Muscle of back (tissue), 3 donors: ENCODE measurements at regions not wholly inside any gene's neighbourhood (a gene's known extent, or its start where the extent isn't known, plus 50 kb on each side); places are given as distances from the start of the nearest gene placed in this dataset.
A peak's percentile ranks its signal among the peaks of the same experiment; 100 is the strongest.

ENCODE experiments used
- DNase-seq, 3 donors: peaks; one replicate each; pipeline versions ENCODE4 v3.0.0 to v3.0.0-alpha.2; 2013

DNA sequence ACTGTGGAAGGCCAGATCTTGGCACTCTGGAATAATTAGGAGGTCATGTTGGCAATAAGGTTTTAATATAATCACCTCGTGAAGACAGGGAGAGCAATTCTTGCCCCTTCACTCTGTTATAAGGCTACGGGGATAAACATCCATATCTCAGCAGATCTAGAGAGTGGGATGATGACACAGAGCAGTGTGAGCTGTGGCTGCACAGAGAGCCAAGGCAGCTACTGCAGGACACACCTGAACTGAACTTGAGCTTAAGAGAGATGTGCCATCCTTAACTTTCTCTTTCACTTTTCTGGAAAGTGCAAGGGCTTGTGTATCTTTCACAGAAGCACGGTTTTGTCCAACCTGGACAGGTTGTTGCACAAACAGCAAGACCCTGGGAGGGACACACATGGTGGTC lies 174.7 kb downstream of the GATA3 start:
- DNase-seq: no peak

- DNase-seq: no peak
Observed at GRCh38 chr10:8230902-8231301, 176.4 kb downstream of the GATA3 start.

DNA sequence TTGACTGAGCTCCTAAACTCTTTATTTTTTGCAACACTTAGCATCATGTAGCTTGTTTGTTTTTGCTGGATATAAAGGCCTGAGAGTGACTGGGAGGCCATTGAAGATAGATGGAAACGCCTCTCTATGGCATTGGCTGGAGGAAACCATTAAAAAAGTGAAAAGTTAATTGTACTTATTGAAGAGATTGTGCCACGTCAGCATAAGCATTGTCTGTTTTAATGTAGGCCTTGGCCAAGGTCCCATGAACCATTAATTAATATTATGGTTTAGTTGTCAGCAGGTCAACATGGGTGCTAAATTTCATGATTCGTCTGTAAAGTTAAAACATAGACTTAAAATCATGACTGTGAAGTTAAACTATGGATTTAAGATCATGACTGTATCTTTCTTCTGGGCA lies 178.6 kb downstream of the GATA3 start:
- no peak for DNase-seq

DNA sequence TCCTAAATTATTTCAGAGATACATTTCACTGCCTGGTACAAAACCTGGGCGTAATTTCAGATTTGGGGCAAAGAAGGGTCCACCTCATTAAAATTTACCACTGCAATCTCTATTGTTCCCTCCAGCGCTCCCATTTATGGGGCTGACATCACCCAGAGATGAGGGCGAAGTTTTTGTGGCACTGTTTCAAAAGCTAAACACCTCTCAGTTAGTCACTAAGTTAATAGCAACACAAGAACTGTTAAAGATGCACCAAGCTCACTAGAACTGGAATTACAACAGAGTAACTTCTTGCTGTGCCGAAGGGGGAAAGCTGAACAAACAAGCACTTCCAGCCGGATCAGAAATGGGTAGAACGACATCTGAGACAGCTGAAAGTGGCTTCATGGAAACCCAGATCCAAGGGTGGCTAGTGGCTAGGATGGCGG lies 179.4 kb downstream of the GATA3 start:
- DNase-seq: no peak

DNA sequence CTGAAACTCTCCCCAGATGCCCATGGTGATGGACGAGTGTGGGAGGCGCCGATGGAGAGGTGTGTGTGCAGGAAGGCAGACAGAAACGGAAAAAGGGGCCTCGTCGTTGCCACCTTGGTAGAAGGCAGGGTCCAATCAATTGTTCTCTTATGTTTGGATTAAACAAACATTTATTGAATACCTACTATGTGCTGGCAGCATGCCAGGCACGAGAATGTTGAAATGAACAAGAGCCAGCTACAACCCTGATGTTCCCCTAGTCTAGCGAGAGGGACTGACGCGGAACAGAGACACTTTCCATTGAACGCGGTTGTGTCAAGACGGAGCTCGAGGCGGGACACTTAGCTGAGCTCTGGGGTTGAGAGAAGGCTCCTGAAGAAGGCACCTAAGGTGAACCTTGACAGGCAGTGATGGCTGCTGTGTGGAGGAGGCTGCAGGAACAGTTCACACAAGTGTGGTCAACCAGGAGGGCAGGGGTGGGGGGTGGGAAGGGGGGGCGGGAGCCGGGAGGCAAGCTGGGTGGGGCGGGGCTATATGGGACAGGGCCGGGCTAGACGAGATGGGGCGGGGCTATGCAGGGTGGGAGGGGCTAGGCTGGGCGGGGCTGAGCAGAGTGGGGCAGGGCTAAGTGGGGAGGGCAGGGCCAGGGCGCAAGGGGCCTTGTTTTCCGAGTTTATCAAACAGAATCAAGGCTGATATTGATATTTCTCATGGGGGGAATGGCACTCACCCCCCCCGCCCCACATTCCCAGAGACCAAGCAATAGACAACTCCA lies 181.0 kb downstream of the GATA3 start:
- no peak for DNase-seq

GRCh38 chr10:8238986-8239385 lies 184.5 kb downstream of the GATA3 start:
- no peak for DNase-seq

DNA sequence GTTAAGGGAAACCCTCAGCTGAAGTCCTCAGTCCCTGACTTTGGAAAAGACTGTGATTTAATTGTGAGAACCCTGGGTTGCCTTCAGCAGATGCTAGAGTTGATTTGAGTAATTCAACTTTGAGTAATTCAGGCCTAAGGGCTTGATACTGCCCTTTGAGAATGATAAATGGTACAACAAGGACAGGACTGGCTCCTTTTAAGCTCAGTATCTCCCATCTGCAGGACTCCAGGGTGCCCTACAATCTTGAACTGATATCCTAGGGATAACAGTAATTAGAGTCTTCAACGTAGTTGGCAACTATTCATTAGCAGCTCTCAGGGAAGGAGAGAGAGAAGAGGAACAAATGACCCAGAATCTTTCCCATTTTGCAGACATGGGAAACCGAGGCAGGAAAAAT lies 186.4 kb downstream of the GATA3 start:
- DNase-seq: no peak

DNA sequence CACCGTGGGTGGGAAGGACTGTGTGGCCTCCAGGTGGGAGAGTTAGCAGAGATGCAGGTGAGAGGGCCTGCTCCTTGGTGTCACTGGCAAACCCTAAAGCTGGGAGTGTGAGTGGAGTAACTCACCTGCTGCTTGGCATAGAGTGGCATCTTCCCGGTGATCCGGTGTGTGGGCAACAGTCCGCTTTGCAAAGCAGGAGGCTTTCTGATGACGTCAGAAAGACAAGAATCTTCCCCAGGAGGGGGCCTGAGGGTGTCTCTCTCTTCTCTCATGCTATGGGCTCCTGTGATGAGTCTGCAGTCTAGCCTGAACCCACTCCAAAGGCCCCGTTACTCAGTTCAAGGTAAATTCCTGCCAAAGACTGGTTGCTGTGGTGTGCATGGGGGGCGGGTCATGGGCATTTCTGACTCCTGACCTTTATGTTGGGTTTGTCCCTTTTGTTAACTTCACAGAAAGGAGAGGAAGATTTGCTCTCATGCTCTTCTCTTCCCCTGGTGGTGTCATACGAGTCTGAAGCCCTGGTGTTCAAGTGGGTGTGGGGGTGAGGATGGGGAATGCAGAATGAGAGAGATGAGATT lies 187.9 kb downstream of the GATA3 start:
- no peak for DNase-seq

- DNase-seq: no peak
Observed at GRCh38 chr10:8245131-8245813, 190.8 kb downstream of the GATA3 start.

- no peak for DNase-seq
Observed at GRCh38 chr10:8245814-8246142, 191.3 kb downstream of the GATA3 start.

DNA sequence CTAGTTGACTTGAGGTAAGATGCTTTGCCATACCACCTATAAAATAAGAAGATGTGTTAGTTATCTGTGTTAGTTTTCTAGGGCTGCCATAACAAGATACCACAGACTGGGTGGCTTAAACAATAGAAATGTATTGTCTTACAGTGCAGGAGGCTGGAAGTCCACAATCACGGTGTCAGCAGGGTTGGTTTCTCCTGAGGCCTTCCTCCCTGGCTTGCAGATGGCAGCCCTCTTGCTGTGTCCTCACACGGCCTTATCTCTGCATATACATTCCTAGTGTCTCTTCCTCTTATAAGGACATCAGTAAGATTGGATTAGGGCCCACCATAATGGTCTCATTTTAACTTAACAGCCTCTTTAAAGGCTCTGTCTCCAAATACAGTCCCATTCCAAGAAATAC lies 192.1 kb downstream of the GATA3 start:
- DNase-seq: no peak

GRCh38 chr10:8247191-8247590 lies 192.7 kb downstream of the GATA3 start:
- DNase-seq: no peak

DNA sequence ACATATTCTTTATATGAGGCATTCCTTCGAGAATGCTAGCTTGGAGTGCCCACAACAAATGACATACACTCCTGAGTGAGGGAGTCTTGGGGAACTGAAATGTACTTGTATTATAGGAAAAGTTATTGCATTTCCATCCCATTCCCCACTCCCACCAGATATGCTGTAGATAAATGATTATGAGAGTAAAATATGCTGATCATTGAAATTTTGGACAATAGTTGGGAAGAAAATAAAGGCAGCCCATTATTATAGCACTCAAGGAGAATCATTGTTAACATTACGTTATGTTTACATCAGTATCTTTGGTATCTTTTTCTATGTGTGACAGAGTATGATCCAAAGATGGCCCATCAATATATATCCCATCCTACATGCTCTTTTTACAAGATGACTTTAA lies 194.4 kb downstream of the GATA3 start:
- DNase-seq: no peak

DNA sequence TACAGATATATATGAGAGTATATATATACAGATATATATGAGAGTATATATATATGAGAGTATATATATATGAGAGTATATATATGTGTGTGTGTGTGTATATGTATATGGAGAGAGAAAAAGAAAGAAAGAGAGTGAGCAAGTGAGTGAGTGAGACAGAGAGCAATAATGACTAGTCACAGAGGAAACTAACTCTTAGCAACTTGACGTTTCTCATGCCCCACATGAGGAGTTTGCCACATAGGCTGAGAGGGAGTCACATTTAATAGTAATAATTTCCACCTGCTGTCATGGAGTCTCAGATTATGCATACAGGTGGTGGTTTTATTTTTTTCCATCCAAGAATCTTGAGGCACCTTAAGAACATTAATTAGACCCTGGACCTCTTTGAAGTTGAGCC lies 199.9 kb downstream of the GATA3 start:
- DNase-seq: no peak

GRCh38 chr10:8255301-8255700 lies 200.8 kb downstream of the GATA3 start:
- no peak for DNase-seq

DNA sequence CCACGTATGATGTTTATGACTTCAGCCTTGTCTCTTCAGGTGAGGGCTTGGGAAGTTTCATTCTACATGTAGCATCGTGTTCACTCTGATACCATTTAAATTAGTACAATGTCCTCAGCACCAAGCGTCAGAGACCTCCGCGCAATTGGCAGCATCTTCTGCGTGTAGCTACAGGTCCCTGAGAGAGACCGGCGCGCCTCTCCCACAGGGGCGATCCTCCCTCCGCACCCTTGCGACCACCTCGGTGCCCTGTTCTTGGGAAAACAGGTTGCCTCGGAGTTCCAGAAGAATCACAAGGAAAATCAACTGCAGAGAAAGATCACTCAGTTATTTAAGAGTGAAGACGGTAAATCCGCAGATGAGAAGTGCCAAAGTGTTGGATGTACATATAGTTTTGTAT lies 206.2 kb downstream of the GATA3 start:
- no peak for DNase-seq

GRCh38 chr10:8262317-8262716 lies 207.8 kb downstream of the GATA3 start:
- DNase-seq: no peak

- DNase-seq: no peak
Observed at GRCh38 chr10:8269976-8270375, 215.5 kb downstream of the GATA3 start.

GRCh38 chr10:8272794-8273425 lies 218.4 kb downstream of the GATA3 start:
- no peak for DNase-seq

GRCh38 chr10:8273749-8274148 lies 219.3 kb downstream of the GATA3 start:
- no peak for DNase-seq

- no peak for DNase-seq
Observed at GRCh38 chr10:8275911-8276310, 221.4 kb downstream of the GATA3 start.

DNA sequence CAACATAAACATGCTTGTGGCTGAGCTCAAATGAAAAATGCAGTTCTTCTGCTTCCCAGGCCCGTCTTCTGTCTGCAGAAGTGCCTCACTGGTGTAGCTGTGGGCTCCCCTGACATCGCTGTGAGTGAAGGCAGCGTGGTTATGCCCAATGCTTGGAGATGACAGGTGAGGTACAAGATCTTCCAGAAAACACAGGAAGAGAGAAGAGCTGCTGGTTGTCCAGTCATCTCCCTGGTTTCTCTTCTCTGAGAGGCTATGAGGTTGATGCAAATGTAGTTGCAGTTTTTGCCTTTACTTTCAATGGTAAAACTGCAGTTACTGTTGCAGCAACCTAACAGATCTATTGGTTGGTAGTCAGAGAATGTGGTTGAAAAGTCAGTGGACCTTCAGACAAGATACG lies 223.6 kb downstream of the GATA3 start:
- DNase-seq: no peak

DNA sequence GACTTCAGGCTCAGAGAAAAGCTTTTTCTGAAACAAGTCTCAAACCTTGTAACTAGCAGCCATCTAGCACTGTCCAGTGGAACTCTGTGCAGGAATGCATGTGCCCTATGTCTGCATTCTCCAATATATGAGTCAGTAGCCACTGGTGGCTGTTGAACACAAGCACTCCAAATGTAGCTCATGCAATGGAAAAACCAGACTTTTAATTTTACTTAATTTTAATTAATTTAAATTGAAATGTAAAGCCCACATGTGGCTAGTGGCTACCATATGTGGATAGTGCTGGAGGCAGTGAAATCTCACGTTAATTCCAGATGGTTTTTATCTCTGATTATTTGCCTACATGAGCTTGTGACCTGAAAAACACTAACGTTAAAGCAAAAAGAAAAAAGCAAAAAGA lies 225.1 kb downstream of the GATA3 start:
- DNase-seq: peak in 1 of 3 donors; percentile 6
